ENCODE measurements at regions not wholly inside any gene's neighbourhood (a gene's known extent, or its start where the extent isn't known, plus 50 kb on each side); places are given as distances from the start of the nearest gene placed in this dataset.
"Not testable (repeated sequence)": the region's sequence is repeated elsewhere in the genome, so short reads cannot be mapped to it uniquely, and the experiment has no call there.

DNA sequence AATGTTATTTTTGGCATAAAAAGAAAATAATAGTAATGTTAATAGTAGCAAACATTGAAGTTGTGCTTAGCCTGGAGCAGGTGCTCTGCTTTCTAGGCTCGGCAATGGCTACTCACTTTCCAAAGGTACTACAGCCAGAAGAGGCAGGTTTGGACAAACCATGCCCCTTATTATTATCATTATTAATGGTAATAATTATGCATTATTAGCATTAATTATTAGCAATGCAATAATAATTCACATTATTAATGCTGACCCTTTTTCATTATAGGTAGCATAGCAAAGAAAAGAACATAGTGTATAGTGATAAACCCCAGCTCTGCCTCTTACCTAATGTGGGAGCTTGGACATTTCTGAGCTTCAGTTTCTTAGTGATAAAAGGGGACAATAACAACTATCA, 171.4 kb downstream of the EDEM1 start:
- no peak for DNase-seq

DNA sequence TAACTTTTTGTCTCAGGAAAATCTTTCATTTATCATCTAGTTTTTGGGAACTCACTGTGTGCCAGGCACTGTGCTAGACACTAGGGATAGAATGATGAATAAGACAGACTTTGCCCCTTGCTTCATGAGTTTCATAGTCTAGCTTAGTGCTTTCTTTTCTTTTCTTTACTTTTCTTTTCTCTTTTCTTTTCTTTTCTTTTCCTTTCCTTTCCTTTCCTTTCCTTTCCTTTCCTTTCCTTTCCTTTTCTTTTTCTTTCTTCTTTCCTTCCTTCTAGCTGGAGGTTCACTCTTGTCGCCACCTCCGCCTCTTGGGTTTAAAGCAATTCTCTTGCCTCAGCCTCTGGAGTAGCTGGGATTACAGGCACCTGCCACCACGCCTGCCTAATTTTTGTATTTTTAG, 172.9 kb downstream of the EDEM1 start:
- DNase-seq: no peak

DNA sequence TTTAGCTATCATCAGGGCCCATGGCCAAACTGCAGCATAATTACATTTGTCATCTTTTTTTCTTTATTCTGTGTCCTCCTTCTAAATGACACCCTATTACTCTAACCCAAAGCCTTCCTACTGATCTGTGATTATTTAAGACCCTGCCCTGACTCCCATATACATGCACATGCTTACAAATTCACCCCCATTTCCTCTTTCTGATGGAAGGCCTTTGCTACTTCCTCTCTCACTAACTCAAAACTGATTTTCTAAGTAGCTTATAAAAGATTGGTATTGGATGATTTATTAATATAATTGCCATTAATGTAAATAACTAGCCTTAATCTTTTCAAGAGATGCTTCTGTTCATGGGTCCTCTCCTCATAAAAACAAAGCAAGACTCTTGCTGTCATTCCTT, 179.2 kb downstream of the EDEM1 start:
- DNase-seq: no peak

DNA sequence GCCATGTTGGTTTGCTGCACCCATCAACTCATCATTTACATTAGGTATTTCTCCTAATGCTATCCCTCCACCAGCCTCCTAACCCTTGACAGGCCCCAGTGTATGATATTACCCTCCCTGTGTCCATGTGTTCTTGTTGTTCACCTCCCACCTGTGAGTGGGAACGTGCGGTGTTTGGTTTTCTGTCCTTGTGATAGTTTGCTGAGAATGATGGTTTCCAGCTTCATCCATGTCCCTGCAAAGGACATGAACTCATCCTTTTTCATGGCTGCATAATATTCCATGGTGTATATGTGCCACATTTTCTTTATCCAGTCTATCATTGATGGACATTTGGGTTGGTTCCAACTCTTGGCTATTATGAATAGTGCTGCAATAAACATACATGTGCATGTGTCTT, 184.0 kb downstream of the EDEM1 start:
- DNase-seq: not testable (repeated sequence)

DNA sequence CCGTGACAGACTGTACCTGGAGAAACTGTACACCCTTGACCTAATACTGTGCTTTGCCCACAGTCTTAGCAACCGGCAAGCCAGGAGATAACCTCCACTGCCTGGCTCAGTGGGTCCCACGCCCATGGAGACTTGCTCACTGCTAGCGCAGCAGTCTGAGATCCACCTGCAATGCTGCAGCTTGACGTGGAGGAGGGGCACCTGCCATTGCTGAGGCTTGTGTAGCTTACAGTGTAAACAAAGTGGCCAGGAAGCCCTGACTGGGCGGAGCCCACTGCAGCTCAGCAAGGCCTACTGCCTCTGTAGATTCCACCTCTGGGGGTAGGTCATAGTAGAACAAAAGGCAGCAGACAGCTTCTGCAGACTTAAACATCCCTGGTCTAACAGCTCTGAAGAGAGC, 189.3 kb downstream of the EDEM1 start:
- DNase-seq: peak in 1 of 2 donors; percentile 29

DNA sequence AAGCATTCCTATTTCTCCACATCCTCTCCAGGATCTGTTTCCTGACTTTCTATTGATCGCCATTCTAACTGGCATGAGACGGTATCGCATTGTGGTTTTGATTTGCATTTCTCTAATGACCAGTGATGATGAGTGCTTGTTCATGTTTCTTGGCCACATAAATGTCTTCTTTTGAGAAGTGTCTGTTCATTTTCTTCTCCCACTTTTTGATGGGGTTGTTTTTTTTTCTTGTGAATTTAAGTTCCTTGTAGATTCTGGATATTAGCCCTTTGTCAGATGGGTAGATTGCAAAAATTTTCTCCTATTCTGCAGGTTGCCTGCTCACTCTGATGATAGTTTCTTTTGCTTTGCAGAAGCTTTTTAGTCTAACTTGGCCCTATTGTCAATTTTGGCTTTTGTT, 191.8 kb downstream of the EDEM1 start:
- DNase-seq: not testable (repeated sequence)

DNA sequence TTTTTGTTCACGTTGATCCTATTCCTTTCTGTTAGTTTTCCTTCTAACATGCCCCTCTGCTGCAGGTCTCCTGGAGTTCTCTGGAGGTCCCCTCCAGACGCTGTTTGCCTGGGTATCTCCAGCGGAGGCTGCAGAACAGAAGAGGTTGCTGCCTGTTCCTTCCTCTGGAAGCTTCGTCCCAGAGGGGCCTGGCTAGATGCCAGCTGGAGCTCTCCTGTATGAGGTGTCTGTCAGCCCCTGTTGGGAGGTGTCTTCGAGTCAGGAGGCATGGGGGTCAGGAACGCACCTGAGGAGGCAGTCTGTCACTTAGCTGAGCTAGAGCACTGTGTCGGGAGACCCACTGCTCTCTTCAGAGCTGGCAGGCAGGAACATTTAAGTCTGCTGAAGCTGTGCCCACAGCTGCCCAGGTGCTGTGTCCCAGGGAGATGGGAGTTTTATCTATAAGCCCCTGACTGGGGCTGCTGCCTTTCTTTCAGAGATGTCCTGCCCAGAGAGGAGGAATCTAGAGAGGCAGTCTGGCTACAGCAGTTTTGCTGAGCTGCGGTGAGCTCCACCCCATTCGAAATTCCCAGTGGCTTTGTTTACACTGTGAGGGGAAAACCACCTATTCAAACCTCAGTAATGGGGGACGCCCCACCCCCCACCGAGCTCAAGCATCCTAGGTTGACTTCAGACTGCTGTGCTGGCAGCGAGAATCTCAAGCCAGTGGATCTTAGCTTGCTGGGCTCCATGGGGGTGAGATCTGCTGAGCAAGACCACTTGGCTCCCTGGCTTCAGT, 196.2 kb downstream of the EDEM1 start:
- not testable (repeated sequence) for DNase-seq

DNA sequence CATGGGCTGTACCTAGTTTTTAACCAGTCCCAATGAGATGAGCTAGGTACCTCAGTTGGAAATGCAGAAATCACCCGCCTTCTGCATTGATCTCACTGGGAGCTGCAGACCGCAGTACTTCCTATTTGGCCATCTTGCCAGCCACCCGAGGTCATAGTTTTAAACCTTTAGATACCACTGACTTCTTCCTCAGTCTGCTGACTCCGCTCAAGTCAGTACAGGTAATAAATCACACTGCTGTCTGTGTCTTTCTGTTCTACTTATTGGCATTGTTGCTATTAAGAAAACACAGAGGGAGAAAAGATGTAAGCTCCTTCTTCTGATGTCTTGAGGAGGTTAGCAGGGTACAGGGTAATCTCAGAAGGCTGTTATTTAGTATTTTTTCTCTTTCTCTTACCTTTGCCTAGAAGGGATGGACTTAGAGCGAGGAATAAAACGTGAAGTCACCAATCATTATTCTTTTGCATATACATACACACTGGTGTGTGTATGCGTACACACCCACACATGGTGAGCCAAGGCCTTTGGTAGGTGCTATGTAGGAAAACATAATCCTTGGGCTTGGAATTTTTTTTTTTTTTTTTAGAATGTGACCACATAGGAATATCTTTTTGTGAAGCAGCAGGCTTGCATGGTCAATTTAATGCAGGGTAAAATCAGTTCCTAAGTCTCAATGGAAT, 197.2 kb downstream of the EDEM1 start:
- DNase-seq: no peak

DNA sequence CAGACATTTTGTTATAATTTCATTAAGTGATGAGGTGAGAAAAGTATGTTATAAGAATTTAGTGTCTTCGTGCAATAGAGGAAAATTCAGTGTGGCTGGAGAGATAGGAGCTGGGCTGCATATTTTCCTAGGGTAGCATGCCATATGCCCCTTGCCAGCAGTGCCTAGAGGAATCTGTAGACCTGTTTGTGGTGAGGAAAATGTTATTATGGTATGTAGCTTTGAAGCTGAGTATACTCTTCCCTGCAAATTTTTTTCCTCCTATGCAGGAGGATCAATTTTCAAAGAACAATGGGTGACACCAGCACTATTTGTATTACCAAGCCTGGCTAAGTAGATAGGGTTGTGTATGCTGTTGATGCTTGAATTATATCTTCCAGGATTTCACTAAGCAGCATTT, 200.6 kb downstream of the EDEM1 start:
- no peak for DNase-seq

DNA sequence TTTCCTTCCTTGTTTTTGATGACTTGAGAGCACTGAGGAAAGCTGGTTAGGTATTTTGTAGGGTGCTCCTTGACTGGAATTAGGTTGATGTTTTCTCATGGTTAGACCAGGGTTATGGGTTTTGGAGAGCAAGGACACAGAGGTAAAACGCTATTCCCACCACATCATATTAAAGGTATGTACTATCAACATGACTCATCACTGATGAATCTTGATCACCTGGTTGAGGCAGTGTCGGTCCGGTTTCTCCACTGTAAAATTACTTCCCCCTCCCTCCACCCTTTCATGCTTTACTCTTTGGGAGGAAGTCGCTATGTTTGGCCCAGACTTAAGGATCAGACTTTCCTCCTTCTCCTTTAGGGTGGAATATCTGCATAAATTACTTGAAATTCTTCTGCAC, 201.6 kb downstream of the EDEM1 start:
- DNase-seq: no peak

DNA sequence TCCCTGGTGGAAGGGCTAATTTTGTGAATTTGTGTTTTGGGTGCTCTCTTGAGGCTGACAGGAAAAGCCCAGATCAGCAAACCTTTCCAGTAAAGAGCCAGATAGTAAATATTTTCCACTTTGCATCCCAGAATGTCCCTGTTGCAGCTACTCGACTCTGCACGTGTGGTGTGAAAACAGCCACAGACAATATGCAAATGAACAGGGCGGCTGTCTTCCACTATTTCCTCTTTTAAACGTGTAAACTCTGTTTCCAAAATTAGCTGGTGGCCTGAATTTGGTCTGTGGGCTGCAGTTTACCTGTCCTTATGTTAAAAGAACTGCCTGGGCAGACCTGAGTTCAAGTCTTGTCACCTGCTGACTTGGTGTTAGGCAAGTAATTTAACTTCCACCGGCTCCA, 202.7 kb downstream of the EDEM1 start:
- DNase-seq: no peak

DNA sequence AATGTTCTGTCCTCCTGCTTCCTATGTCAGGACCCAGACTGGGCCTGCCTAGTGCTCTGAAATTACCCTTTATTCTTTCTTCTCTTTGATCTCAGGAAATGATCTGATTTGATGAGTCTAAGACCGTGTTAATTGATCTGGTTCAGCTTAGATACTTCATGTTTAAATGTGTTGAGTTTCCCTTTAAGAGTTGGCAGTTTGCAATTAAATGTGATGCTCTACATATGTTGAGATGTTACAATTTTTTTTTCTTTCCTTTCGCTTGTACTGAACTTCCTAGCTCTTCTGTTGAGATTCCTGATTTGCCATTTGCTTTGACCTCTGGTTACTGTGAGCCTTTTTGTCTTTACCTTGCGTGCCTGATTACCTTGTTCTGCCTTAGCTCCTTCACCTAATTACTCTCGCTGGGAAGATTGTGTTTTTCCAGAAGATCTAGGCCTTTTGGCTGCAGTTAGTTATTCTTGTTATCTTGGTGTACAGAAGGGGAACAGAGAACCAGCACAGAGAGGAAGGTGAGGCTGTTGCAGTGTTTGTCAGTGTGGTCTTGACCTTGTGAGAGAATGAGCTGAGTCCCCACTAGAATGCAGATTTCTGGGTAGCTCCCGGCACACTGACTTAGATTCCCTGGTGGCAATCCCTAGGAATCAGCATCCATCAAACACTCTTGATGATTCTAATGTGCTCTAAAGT, 203.6 kb downstream of the EDEM1 start:
- DNase-seq: no peak

DNA sequence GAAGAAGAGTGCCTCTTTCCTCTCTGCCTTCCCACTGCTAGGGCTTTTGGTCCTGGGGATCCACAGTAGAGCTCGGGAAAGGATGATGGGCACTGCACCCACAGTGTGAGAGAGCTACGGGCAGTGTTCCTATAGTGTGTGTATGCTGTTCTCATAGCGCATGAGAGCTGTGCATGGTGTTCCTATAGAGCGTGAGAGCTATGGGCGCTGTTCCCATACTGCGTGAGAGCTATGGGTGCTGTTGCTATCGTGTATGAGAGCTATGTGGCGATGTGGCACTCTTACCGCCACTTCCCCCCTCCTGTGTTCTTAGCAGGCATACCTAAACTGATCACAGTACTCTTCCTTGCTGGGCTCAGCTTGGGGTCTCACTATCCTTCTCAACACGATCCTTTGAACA, 213.5 kb downstream of the EDEM1 start:
- DNase-seq: no peak

DNA sequence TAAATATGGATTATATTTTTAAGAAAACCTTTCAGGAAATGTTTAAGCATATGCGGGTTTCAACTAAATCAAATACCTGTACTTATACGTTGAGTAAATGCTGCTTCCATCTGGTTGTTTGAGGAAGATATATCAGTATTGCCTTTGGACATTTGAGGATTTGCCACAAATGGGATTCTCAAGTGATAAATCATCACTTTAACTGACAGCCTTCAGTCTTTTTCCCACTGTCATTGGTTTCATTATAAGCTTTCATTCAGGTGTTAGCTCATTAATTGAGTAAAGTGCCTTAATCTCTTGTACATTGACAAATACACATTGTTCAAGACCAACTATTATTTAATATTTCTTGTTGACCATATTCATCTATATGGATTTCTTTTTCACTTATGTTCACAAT, 217.2 kb downstream of the EDEM1 start:
- no peak for DNase-seq

DNA sequence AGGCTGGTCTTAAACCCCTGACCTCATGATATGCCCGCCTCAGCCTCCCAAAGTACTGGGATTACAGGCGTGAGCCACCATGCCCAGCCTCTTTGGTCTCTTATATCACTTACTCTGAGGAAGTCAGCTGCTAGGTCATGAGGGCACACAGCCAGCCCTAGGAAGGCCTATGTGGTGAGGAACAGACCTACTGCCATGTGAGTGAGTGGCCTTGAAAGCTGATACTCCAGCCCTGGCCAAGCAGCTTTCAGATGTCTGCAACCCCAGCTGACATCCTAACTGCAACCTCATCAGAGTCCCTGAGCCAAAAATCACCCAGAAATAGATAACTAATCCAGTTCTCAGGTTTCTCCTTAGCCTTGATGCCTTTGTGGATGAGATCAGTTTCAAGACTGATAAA, 224.3 kb downstream of the EDEM1 start:
- DNase-seq: no peak

DNA sequence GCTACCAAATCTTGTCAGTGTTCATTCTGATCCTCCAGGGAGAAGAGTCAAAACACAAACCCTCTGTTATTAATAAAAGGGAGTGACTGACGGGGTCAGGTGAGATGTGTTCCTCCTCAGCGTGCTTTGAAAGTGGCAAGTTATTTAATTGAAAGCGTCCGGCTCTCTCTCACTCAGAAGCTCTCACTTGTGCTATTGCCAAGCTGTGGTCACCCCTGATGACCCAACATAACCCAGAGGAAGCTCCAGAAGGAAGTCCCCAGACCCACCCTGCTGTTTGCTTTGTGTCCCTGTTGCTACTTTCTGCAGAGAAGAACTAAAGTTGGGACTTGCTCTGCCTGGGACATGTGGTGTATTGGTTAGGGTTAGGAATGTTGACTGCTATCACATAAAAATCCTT, 235.6 kb downstream of the EDEM1 start:
- peak in 1 of 2 donors; percentile 8 for DNase-seq

DNA sequence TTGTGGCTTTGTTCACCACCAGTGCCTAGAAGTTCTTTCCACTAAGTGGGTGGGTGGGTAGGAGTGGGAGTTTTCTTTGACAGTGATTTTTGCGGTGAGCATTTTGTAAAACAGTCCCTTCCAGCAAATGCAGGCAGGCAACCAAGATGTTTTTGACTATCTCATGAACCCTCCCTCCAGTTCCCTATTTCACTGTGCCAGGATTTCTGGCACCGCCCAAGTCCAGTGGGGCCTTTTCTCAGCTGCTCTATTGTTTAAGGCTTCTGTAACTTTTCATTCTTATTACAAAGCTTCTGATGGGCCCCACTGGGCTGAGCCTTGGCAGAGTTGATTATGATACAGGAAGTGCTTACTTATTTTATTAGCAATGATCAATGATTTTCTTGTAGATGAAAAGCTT, 236.0 kb downstream of the EDEM1 start:
- DNase-seq: no peak

DNA sequence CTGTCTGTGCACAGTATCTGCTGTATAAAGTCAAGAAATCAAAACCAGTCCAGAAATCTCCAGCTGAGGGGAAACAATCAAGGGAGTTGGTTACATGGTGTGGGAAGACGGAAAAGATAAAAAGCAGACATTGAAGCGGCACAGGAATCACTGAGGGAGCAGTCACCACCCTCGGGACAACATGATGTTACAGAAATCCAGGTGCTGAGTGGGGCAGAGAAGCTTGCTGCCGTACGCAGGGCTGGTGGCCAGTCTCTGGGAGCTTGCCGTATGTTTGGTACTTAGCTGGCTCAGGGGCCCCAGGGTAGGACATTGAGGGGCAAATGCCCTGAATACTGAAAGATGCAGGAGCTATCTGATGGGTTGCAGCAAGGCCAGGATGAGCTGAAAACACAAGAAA, 237.9 kb downstream of the EDEM1 start:
- no peak for DNase-seq

DNA sequence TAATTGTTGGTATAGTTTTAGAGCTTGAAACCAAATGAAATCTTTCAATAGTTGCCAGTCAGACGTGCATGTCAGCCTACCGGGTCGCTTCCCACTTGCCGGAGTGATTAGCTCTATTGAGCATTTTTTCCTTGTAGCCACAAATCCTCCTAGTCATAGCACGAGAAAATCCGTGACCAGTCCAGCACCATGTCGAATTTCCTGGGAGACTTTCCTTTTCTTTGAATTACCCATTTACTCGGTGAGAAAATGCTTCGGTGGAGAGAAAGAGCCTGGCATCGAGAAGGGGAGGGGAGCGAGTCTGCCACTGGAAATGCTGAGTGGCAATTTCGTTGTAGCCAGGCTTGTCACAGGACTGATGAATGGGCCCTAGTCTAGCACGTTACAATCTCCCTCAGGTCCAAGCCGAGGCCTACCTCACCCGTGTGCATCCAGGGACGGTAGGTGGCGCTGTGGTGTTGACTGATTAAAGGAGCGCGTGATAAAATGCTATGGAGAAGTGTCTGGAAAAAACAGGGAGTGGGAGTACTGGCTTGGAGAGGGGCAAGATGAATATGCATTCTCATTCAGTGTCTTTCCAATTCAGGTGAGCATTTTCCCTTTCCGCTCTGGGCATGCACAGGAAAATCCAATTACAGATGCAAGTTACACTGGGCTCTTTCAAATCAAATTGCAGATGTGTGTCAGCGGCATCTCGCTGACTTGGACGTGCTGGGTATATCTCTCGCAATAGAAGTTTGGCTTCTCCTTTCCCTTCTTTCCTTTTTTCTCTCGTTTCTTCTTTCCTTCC, 238.8 kb downstream of the EDEM1 start:
- peak; percentile 37 to 48 for DNase-seq

DNA sequence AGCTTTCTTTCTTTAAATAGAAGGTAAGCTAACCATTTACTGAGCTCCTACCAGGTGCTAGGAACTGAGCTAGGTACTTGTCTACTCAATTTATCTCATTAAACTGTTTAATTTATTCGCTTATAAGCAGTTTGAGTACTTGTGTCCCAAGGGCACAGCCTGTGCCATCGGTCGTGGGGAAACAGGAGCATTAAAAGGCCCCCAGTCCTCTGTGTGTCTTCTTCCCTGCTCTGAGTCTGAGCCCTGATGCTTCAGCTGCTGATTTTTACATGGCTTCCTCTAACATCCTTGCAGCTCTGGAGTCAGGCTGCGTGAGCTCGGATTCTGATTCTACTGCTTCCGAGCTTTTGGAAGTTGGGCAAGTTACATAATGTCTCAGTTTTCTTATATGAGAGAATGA, 239.5 kb downstream of the EDEM1 start:
- no peak for DNase-seq

DNA sequence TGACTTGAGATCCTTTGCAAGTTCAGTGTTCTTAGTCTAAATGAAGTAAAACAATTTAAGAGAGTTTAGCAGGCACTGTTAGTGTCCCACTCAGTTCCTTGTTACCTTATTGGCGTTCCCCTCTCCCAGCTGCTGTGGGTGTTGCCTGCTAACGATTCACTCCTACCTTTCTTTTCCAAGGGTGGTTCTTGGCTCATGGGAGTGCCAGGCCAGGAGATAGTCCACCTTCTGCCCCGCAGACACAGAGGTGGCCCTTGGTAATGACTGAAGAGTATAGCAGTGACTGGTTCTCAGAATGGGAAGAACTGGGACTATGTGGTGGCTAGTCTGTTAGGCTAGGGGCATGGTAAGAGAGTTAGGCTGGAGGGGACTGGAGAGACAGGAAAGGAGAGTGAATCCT, 240.4 kb downstream of the EDEM1 start:
- no peak for DNase-seq

DNA sequence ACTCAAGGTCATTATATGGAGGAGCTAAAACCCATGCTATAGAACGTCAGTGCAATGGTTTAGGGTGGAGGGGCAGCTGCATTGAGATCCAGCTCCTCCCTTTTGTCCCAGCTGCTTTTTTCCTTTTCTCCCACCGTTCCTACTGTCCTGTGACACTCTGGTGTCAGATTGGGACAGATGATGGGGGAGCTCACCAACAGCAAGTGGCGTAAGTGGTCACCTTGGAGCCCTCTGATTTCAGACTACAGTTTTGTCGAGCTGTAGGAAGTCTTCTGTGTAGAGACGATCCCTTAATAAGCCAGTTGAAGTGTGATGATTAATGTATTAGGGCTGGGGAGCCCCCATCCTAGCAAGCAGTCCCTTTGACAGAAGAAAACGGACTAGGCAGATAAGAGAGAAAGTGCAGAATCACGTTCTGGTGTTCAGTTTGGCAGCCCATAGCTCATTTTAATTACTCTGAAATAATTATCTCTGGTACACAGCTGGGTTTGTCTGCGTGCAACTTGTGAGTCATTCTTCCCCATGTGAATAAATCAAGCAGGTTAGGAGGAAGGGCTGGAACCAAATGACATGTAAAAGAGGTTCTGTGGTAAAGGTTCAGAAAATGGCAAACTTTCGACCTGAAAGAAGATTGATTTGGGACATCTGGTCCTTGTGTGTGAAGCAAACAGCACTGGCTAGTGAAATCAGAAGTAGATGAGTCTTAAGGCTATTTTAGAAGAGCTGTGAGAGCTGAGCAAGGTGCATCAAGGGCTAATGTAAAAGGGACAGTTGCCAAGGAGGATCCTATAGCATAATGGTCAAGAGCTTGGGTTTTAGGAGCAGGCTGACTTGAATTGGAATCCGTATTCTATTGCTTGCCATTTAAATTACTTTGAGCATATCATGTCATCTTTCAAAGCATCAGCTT, 241.4 kb downstream of the EDEM1 start:
- no peak for DNase-seq
